Retina (tissue), 1 donor: ENCODE measurements at regions not wholly inside any gene's neighbourhood (a gene's known extent, or its start where the extent isn't known, plus 50 kb on each side); places are given as distances from the start of the nearest gene placed in this dataset.
"Not testable (repeated sequence)": the region's sequence is repeated elsewhere in the genome, so short reads cannot be mapped to it uniquely, and the experiment has no call there.

Source experiments
- DNase-seq: peaks from one replicate; pipeline ENCODE4 v3.0.0-alpha.2; 2016

DNA sequence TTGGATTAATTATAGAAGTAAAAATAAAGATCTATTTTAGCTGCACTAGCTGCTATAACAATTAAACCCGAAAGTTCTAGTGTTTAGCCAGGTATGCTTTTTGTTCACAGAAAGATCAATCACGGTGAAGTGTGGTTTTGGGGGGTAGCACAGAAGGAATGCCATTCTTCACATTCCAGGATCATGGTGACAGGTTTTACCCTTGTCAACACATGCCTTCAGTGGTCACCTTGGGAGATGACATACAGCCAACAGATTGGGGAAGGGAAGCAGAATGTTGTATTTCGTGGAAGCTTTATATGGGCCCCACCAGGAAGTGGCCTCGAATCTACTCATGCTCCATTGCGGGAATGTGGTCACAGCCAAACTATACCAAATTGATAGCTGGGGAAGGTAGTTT, 753.6 kb downstream of the RAPGEF2 start:
- no peak for DNase-seq

DNA sequence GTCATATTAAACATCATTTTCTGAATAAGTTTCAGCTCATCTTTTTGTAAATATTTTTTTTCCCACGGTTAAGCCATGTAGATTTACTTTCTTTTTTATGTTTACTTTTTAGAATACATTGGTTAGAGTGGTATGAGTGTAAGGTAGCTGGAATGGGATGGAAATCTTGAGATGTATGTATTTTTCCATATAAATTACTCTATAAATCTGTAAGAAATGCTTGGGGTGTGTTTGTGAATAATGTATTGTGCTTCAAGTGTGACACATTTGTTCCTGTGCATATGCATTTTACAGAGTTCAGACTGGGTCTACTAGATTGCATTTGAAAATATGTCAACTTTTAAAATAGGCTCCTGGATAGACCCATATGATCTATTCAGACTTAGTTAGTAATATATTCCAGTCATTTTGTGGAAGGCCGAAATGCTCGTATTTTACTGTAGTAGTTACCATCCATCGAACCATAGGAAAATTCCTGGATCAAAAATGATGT, 756.8 kb downstream of the RAPGEF2 start:
- DNase-seq = no peak

DNA sequence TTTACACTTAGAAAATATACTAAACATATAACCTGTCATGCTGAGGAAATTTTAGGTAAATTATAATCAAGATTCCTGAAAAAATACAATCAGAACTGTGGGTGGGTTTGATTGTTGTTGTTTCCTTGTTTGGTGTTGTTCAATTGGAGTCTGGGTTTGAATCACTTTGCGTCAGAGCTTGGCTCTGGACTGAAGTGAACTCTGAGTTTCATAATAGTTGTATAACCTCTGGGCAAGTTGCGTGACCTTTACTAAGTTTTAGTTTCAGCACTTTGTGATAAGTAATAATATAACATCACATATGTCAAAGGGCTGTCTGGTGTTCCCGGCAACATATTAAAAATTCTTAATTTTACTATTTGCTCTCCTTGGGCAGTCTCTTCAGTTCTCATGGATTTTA, 758.1 kb downstream of the RAPGEF2 start:
- DNase-seq = no peak

DNA sequence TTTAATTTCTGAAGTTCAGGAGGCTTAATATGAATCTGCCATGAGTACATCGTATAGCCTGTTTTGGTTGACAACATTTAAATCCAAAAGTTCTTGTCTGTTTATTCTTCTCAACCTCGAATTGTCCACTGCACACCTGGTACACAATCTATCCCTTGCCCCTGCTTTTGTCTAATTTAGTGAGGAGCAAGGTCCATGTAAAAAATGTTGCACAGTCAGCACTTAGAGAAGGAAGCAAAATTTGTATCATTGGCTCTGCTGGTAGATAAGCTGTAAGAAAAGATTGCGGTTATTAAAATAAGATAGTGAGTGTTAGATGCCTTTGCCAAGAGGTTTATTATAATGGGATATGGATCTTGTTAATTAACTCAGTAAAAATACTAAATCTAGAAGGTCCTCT, 761.5 kb downstream of the RAPGEF2 start:
- DNase-seq = no peak

DNA sequence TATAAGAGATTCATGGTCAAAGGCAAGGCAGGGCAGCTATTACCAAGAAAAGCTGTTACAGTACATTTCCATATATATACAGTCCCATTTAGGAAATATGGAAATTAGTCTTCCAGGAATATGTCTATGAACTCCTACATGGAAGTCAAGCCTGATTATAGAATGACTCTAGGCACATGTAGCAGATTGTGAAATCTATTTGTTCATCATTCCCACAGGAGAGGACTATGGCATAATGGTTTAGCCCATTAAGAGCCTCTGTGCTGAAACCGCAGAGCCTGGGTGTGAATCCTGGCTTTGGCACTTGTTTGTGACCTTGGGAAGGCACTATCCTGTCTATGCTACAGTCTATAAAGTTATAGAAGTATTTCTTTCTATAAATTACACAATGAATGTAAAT, 764.8 kb downstream of the RAPGEF2 start:
- DNase-seq = no peak

DNA sequence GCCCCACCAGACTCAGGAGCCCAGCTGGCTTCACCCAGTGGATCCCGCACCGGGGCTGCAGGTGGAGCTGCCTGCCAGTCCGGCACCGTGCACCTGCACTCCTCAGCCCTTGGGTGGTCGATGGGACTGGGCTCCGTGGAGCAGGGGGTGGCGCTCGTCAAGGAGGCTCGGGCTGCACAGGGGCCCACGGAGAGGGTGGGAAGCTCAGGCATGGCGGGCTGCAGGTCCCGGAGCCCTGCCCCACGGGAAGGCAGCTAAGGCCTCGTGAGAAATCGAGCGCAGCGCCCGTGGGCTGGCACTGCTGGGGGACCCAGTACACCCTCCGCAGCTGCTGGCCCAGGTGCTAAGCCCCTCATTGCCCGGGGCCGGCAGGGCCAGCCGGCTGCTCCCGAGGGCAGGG, 766.1 kb downstream of the RAPGEF2 start:
- DNase-seq = not testable (repeated sequence)

DNA sequence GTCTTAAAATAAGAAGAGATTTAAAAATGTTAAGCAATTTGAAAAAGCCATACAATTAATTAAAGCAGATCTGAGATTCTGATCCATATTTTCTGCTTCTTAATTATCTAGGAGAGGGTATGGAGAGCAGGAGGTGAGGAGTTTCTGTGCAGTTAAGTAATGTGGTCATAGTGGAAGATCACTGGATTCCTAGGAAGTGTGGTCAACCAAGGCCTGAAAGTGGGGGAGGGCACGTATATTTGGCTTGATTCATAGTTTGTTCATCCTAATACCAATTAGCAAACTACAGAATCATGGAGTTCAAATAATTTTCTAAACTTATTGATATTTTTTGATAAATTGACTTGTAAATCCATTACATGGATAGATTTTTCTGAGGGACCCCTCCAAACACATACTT, 768.3 kb downstream of the RAPGEF2 start:
- DNase-seq = no peak

DNA sequence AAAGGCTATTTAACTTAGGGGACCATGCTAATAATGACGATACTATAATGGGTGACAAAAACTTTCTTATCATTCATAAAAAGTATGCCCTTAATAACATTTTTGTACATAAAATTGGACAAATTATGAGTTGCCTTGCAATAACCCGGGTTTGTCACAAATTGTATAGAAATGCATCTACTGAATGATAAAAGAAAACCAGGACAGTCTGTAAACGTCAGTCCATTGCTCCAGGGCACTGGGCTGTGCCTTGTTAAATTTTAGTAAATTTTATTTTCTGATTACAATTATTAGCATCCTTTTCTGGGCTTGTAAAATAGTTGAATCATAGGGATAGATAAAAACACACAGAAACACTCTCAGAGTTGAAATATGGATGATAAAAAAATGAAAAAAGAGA, 778.3 kb downstream of the RAPGEF2 start:
- no peak for DNase-seq

DNA sequence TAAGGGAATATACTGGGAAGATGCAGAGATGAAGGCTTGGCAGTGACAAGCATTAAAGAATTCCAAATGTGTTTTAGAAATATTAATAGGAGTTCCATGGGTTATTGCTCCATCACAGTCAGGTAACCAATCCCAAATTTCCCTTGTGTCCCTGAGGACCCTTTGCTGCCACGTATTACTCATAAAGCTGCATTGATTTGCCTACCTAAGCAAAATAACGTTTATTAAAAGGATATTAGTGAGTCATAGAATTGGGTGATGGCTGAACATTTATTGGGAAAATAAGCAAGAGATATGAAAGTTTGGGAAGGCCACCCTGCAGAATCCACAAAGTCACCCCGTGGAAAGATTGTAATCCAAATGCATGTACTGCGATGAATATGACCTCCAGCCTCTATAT, 782.1 kb downstream of the RAPGEF2 start:
- no peak for DNase-seq

DNA sequence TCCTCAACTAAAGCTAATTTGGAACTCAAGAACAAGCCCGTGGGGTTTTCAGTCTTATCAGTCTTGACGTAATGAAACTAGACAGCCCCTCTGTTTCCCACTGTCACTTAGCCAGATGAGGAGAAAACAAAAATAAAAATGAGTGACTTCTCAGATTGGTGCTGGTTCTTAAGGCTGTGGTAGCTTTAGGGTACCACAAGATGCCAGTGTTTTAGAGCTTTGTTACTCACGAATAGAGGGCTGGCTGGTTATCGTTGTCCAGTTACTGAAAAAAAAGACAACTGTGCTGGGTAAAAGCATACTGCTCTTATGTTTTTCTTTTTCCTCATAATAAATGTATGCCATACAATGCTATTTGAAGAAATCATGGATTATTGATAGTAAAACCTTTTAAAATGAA, 796.7 kb downstream of the RAPGEF2 start:
- DNase-seq = peak; percentile 41

DNA sequence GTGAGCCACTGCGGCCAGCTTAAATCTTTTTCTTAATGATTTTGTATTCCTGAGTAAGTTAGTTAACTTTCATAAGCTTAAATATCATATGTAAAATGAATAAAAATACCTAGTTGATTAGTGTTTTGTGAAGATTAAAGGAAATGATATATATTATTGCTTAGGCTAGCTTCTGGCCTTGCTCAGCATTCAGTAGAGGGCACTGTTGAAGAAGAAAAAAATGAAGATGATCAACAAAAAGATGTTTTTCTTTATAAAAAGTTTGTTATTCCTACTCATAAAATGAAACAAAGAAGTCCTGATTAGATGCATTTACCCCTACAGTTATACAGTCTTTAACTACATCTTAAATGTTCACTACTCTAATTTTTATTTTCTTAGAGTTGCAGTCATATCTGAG, 797.7 kb downstream of the RAPGEF2 start:
- no peak for DNase-seq

DNA sequence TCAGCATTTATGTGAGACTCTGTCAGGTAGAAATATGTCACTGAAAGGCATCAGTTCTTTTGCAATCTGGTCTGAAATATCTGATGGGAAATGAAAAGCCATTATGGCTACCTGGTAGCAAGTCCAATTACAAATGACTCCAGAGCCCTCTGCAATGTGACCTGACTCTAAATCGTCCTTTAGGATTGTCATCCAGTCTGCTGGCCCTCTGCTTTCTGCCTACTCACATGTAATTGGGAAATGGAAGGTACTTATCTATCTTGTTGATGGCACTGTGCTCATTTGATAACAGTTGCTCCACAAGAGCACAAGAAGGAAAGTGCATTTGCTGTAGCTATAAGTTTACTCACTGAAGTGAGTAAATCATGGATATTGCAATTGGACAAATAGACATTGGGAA, 799.8 kb downstream of the RAPGEF2 start:
- DNase-seq = no peak

DNA sequence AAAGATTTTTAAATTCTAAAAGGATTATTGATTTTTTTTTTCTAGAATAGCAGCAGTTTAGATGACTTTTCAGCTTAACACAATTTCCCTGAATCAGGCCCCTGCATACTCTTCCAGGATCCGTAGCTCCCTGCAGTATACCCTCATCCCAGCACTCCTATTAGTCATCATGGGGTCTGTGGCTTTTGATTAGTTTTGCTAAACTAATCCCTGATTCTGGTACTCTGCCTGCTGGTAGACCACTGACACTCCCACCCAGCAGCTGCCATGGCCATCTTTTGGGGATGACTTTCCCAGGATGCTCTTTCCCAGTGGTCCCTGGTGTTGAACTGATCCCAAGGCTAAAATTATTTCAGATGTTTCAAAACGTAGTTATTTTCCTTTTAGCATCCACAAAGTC, 802.0 kb downstream of the RAPGEF2 start:
- DNase-seq = no peak

DNA sequence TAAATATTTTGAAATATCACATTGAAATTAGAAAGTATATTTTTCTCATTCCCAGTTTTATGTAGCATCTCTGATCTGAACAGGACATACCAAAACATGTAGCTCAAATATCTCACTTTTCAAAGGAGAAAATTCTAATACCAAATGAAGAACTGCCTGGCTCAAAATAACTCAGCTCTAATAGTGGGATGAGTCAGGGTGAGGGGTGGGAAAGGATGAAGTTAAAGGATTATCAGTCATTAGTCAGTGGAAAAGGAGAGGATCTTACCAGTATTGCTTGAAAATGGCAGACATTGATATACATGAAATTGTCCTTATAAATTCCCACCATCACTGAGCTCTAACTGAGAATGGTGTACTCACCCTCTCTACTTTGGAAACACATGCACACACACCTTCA, 803.2 kb downstream of the RAPGEF2 start:
- DNase-seq = no peak

DNA sequence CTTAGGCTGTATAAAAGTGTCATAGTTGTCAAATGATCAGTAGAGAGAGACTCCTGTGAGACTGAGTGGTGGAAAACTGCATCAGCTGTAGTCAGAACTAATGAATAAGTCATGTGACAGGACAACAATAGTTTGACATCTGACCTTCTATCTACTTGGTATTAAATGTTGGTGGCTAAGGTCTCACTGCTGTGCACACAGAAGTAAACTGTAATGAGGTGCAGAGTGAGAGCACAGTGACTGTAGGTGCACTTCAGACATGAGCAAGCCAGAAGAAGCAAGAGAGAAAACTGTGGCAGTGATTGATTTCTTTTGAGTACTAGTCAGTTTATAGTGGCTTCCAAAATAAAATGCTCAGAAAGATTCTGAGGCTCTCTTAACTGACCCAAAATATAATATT, 803.6 kb downstream of the RAPGEF2 start:
- DNase-seq = no peak

DNA sequence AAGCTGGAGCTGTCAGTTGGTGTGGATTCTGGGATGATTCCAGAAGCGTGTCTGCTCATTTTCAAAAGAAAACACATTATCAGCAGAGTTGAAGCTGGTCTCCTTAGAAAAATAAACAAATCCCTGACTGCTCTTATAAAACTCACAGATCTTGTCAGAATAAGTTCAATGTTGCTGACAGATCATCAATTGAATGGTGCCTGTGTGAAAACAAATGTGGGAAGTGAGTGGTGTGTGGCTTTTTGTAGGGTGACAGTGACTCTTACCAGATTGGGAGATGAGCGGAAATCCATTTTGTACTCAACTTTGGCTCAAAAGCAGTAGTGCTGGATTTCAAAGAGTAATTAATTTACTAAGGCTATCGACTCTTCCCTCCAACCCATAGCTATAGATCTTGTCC, 807.8 kb downstream of the RAPGEF2 start:
- no peak for DNase-seq

DNA sequence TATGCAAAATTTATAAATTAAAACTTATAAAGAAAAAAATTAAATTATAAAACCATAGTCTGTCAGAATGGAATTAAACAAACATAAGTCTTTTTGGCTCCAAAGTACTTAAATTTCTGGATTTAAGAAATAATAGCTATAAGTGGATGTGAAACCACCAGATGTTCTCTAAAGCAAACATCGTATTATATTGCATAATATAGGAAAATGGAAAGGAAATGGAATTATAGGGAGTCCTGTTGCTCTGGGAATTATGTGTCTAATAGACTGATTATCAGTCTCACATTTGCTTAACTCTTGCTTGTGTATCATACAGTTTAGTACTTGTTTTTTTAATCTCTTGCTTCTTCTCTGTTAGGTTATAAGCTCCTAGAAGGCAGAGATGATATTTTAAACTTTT, 819.2 kb downstream of the RAPGEF2 start:
- no peak for DNase-seq

DNA sequence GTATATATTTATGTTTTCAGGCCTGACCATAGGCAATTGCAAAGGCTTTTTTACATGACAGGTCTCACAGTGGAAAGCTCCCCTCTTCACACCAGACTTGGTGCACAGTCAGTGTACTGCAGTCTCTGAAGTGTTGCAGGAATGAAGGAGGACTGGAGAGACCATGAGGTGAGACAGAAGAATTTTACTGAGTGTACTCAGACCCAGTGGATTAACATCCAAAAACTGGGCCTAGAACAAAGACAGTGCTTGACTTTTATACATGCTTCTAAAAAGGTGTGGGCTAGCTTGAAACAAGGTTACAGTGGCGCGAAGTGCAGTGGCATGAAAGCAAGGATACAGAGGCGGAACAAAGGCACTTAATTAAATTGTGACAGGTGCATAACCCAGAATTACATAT, 822.9 kb downstream of the RAPGEF2 start:
- DNase-seq = no peak

DNA sequence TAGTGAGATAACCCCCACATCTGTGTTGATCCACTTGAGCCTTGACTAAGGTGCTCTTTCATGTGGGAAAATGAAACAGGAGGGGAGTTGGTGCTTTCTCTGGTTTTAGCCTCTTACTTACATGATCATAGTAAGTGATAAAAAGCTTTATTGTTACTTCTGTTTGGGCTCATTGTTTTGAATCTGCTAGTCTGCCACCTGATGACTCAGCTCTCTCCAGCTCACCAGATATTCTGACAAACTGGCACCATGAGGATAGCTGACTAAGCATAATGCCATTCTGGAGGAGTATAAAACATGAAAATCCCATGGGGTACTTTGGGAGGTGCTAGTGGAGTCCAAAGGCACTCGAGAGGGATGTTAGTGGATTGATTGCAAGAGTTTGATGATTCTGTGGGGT, 824.0 kb downstream of the RAPGEF2 start:
- no peak for DNase-seq

DNA sequence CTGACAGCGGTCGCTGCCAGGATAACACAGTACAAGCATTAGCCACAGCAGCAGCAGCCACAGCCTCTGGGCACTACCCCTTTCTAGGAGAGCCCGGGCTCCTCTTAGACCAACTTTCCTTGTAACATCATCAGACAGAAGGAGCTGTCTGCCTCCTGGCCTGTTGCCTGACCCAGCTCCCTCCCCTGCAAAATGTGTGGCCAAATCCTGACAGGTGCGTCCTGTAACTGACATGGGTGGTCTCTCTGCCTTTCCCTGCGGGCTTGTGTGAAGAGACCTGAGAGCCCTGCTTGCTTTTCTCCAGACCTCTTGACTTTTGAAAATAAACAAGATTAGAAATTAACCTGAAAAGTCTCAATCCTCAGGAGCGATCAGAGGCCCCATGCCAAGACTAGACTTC, 824.9 kb downstream of the RAPGEF2 start:
- DNase-seq = no peak

DNA sequence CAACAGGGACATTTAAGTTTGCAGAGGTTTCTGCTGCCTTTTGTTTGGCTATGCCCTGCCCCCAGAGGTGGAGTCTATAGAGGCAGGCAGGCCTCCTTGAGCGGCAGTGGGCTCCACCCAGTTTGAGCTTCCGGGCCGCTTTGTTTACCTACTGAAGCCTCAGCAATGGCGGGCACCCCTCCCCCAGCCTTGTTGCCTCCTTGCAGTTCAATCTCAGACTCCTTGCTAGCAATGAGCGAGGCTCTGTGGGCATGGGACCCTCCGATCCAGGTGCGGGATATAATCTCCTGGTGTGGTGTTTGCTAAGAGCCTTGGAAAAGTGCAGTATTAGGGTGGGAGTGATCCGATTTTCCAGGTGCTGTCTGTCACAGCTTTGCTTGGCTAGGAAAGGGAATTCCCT, 831.7 kb downstream of the RAPGEF2 start:
- not testable (repeated sequence) for DNase-seq

DNA sequence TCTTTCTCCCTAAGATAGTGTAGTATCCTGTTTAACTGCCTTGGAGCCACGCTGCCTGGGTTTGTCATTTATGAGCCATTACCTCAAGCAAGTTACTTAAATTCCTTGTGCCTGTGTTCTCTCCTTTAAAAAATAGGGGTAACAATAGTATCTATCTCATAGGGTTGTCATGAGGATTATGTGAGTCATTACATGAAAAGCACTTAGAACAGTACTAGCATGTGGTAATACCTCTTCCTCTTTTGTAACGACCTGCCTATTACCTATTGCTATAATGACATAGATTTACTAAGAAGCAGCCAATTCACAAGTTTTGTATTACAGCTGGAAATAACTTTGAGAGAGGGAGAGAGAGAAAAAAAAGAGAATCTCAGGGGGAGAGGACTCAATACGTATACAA, 834.7 kb downstream of the RAPGEF2 start:
- no peak for DNase-seq

DNA sequence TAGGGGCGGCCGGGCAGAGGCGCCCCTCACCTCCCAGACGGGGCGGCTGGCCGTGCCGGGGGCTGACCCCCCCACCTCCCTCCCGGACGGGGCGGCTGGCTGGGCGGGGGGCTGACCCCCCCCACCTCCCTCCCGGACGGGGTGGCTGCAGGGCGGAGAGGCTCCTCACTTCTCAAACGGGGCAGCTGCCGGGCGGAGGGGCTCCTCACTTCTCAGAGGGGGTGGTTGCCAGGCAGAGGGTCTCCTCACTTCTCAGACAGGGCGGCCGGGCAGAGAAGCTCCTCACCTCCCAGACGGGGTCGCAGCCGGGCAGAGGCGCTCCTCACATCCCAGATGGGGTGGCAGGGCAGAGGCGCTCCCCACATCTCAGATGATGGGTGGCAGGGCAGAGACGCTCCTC, 836.8 kb downstream of the RAPGEF2 start:
- not testable (repeated sequence) for DNase-seq

DNA sequence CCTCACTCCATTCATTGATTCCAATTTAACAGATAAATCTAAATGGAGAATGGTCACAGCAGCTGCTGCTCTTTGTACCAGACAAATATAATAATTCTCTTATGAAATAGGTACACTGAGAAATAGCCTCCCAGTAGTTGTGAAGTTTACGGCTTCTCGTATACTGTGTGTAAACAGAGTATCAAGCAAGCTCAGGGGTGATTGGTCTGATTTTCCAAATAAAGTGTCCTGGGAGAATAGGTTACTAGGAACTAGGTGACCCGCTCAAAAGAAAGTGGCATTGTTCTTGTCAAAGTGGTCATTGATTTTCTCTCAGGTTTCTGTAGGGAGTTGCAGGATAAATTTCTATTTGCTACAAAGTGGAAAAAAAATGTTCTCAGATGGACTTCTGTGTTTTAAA, 838.2 kb downstream of the RAPGEF2 start:
- DNase-seq = no peak

DNA sequence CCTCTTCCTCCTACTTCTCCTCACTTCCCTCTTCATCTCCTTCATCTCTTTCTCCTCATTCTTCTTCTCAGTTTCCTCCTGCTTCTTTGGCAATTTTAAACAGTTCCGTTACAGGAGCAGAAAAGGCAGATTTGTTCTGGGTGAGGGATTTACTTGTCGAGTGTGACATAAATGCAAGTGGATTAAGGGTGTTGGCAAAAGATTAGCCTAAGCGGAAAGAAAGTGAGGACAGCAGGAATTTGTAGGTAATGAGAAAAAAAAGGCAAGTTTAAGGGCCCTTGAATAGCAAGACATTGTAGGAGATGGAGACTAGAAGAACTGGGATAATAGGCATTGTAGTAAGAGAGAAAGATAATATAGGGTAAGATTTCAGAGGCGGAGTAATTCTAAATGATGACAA, 841.6 kb downstream of the RAPGEF2 start:
- DNase-seq = no peak

DNA sequence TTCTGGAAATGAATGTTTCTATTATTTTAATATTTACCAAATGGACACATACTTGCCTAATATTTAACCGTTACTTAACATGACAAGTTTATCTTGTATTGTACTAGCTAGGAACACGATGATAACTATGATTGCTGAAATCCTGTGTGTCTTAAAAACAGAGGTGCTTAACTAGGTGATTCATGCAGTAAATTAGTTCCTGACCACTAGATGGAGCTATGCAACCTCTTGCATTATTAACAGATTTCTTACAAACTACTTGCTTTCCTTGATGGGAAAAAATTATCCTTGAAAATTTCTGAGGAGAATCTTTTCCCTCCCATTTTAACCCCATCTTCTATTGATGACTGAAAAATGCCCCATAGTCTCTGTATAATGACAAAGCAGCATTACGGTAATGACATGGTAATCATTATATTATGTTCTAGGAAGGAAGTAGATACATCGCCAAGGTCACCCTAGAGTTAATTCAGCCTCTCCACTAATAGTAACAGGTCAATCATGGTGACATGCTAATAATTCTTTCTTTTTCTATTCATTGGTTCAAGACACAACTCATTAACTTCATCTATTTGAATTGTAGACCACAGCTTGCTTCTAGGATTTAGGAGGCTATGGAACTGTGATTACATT, 844.2 kb downstream of the RAPGEF2 start:
- peak; percentile 29 for DNase-seq
